22Rv1 (cell line): ENCODE measurements at regions not wholly inside any gene's neighbourhood (a gene's known extent, or its start where the extent isn't known, plus 50 kb on each side); places are given as distances from the start of the nearest gene placed in this dataset.

ENCODE experiments used
- H3K27ac ChIP-seq: fragments of 450-650 bp; 2 replicates; pipeline ENCODE4 v1.5.1; 2017
- ZFX ChIP-seq: fragments of 450-650 bp; IDR thresholded peaks from 2 replicates; pipeline ENCODE4 v1.6.1; 2017; ENCODE audit warnings: antibody characterized with exemption, borderline replicate concordance
- TF ChIP-seq, protein P1 (sequence below): fragments of 450-650 bp; IDR thresholded peaks from 2 replicates; pipeline ENCODE4 v1.5.1; 2017; ENCODE audit warnings: mild to moderate bottlenecking

DNA sequence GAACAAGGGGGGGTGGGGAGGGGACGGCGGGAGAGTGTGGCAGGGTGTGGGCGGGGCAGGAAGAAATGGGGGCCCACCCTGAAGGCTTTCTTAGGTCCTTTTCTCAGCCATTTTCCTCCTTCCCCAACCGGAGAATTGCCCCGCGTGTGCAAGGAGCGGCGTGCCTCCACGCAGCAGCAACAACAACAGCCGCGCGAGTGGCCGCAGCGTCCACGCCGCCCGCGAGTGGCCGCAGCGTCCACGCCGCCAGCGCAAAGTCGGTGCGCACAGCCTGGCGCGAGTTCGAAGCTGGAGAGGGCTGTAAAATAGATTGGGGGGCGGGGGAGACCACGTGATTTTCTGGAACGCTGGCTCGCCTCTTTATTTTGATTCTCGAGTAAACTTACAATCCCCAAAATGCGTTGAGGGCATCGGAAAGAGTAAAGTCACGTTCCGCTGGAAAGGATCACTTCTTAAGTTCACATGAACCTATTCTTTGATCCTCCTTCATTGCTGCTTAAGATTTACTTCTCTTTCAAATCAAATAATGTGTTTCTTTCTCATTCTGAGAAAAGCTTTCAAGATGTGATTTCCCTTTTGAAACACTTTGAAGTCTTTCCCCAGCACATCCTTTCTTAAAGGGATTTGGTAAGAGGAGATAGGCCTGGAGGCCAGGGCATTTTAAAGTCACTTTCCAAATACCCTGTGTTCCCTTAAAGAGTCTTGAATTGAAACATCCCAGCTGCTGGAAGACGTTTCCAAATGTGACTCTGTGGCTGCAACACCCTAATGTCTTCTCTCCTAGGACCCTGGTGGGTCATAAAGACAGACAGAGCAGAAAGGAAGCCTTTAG lies 66.7 kb upstream of the ZNF217 start:
- H3K27ac ChIP-seq: no peak overlapping the region

DNA sequence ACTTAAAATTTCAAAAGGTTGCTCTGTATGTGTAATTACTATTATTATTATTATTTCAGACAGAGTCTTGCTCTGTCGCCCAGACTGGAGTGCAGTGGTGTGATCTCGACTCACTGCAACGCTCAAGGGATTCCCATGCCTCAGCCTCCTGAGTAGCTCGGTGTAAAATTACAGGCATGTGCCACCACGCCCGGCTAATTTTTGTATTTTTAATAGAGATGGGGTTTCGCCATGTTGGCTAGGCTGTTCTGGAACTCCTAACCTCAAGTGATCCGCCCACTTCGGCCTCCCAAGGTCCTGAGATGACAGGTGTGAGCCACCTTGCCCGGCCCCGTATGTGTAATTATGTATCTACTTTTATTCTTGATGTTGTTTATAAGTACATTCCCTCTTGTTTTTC lies 65.3 kb upstream of the ZNF217 start:
- TF ChIP-seq, protein P1, sequence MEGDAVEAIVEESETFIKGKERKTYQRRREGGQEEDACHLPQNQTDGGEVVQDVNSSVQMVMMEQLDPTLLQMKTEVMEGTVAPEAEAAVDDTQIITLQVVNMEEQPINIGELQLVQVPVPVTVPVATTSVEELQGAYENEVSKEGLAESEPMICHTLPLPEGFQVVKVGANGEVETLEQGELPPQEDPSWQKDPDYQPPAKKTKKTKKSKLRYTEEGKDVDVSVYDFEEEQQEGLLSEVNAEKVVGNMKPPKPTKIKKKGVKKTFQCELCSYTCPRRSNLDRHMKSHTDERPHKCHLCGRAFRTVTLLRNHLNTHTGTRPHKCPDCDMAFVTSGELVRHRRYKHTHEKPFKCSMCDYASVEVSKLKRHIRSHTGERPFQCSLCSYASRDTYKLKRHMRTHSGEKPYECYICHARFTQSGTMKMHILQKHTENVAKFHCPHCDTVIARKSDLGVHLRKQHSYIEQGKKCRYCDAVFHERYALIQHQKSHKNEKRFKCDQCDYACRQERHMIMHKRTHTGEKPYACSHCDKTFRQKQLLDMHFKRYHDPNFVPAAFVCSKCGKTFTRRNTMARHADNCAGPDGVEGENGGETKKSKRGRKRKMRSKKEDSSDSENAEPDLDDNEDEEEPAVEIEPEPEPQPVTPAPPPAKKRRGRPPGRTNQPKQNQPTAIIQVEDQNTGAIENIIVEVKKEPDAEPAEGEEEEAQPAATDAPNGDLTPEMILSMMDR: no peak
- TF ChIP-seq ZFX: no peak
- H3K27ac ChIP-seq: no peak overlapping the region

More for the DNA sequence above, 66.7 kb upstream of the ZNF217 start:
- no peak for TF ChIP-seq ZFX
- TF ChIP-seq, protein P1: no peak

DNA sequence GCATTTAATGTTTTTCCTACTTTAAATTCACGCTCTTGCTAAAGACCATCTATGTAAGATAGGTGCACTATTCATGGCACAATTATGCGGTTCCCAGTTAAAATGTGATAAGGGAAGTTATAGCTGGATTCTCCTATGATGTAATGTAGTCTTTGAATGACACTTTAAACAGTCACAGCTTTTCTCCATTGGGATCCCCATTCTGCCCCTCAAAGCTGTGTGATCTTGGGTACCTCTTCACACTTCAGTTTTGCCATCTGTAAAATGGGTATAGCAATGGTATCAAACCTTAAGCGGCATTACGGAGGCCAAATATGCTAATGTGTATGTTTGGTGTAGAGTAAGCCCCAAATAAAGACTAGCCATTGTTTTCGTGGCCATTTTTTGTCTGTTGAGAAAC lies 64.7 kb upstream of the ZNF217 start:
- H3K27ac ChIP-seq: no peak overlapping the region
- TF ChIP-seq, protein P1: no peak
- TF ChIP-seq ZFX: no peak

DNA sequence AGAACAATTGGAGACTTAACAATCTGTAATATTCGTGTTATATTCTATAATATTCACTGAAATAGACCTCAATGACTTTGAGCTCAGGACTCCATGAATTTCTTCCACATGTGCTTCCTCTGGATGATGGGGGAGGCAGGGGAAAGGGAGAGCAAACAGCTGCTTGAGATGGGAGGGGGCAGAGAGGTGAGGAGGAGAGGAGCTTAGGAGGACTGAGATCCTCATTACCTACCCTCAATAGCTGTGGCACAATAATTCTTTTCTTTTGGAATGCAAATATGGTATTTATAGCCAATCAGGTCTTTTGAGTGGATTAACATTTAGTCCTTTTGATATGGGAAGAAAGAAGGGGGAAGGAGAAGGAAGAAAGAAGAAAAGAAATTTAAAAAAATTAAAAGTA lies 64.1 kb upstream of the ZNF217 start:
- TF ChIP-seq, protein P1: no peak
- TF ChIP-seq ZFX: no peak

DNA sequence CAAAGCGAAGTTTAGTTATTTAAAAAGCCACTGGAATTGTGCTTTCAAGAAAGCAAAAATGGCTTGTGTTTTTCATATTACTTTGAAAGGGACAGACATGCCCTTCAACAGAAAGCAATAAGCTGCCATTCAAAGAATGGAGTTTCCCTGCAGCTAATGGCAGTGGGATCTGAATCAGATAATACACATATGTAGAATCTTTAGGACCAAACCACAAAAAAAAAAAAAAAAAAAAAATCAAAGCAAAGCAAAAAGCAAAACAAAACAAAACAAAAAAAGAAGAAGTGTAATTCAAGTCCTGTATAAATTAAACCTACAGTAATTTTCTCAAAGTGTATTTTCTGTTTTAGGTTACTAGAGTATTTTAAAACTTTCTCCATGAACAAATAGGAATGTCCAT lies 63.6 kb upstream of the ZNF217 start:
- no peak overlapping the region for H3K27ac ChIP-seq
- TF ChIP-seq, protein P1: no peak
- no peak for TF ChIP-seq ZFX

More for the DNA sequence above, 64.1 kb upstream of the ZNF217 start:
- H3K27ac ChIP-seq: no peak overlapping the region

DNA sequence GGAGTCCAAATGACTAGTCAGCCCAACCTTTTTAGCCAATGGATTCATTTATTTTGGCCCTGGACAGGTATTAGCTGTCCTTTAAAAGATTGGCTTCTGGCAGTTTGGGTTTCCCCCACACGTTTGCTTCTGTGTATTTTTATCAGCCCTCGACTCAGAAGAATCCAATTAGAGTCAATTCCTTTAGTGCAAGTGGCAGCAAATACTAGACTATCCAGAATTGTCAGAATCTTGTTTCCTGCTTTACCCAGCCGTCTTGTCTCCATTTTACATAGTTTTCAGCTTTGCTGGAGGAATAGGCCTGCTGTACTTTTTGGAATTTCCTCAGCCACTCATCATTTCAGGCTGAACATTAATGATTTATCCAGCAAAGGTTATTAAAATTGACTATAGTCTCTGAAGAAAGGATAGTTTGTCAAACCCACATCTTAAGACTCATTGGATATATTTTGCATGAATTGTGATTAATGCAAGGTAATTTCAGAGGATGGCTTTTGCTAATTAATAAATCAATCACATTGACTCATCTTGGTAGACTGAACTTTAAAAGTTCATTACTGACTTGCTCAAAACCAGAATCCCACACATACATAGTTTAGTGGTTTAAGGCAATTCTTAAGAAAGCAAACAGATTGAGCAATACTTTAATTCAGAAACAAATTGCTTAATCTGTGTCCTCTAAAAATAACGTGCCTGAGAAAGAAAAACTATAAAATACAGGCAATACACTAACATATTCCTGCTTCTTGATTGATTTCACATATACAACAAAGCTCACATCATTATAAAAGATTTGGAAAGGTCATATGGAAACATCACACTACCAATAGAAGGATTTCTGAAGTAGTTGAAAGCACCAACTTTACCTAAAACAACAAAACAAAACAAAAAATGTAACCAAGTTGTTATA lies 62.9 kb upstream of the ZNF217 start:
- no peak for TF ChIP-seq ZFX
- TF ChIP-seq, protein P1: no peak

More for the DNA sequence above, 62.9 kb upstream of the ZNF217 start:
- H3K27ac ChIP-seq: no peak overlapping the region
